Fibroblast of skin of left quadriceps (primary cell): ENCODE measurements at regions not wholly inside any gene's neighbourhood (a gene's known extent, or its start where the extent isn't known, plus 50 kb on each side); places are given as distances from the start of the nearest gene placed in this dataset.

Source experiments
- DNase-seq, 2 experiments: peaks; one replicate each; pipeline ENCODE4 v3.0.0-alpha.2; 2013; ENCODE audit warnings: low read depth in 2 of 2

- peak; percentile 83 to 84 for DNase-seq
These were observed 377.1 kb downstream of the TNS1 start for GRCh38 chr2:217625557-217626169.

DNA sequence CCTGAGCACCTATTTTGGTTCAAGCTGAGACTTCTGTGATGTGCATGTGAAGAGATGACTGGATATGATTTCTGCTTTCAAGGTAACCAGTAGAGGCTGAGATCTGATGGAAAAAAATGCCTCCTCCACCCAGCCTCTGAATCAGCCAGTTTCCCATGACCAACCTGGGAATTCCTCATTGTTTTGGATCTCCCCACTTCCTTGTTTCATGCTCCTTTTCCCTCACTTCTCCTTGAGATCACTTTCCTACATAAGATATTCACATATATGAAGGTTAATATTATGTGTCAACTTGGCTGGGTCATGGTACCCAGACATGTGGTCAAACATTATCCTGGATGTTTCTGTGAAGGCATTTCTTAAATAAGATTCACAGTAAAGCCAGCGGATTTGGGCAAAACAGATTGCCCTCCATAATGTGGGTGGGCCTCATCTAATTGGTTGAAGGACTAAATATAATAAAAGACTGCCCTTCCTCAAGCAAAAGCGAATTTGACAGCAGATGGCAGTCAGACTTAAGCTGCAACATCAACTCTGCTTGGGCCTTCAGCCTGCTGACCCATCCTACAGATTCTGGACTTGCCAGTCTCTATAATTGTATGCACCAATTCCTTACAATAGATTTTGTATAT lies 379.4 kb downstream of the TNS1 start:
- DNase-seq: no peak

GRCh38 chr2:217622205-217623060 lies 380.4 kb downstream of the TNS1 start:
- DNase-seq: peak; percentile 25 to 30

- DNase-seq: no peak
These were observed 381.4 kb downstream of the TNS1 start for GRCh38 chr2:217621391-217621801.

DNA sequence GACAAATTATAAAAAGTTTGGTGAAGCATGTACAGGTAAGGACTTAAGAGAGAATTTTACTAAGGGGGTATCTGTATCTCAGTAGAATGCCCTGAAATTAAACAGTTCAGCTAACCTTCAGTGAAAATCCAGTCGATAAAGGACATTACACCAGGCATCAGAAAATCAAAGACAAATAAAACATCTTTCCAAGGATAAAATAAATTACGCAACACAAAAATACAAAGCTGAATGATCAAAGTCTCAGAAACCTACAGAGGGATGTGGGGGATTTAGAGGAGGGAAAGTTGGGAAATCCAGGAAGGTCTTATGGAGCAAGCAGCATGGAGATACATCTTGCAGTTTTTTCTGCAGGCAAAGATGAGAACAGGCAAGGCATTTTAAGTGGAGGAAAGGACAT lies 384.1 kb downstream of the TNS1 start:
- DNase-seq: no peak

- peak in 1 of 2 experiments; percentile 15 for DNase-seq
These were observed 385.2 kb downstream of the TNS1 start for GRCh38 chr2:217617616-217618022.

GRCh38 chr2:217616936-217617335 lies 385.9 kb downstream of the TNS1 start:
- DNase-seq: peak in 1 of 2 experiments; percentile 23

DNA sequence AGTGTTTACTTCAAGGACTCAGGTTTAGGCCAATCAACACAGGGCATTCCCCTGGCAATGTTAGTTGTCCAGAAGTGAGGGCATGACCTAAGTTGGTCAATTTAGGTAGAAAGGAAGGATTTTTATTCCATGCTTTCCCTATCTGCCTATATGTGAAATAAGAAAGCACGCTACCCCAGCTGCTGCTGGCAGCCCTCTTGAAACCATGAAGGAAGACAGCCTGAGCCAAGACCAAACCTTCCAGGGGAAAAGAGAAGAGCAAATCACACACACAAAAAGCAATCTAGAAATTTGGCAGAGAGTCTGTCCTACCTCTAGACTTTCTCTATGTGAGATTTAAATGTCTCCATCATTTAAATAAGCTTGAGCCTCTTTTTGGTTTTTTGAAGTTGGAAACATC lies 387.6 kb downstream of the TNS1 start:
- DNase-seq: no peak

GRCh38 chr2:217614498-217614897 lies 388.3 kb downstream of the TNS1 start:
- DNase-seq: no peak

DNA sequence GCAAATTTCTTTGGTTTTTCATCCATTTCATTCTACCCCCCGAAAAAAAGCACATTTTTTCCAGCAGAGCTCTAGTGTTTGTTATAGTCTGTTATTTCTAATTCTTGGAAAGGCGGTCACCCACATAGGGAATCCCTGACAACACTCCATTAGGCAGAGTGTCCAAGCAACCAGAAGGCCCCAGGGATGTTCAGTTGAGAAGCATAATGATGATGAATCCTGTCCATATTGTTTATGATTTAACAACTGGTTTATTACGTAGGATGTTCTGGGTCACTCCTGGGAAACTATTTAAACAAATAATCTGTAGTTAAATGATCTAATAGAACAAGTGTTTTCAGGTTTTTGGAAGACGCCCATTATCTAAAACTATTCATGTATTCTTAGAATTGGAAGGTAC lies 388.7 kb downstream of the TNS1 start:
- no peak for DNase-seq

GRCh38 chr2:217612920-217613319 lies 389.9 kb downstream of the TNS1 start:
- no peak for DNase-seq

GRCh38 chr2:217612211-217612610 lies 390.6 kb downstream of the TNS1 start:
- DNase-seq: no peak

GRCh38 chr2:217611626-217612127 lies 391.1 kb downstream of the TNS1 start:
- no peak for DNase-seq

DNA sequence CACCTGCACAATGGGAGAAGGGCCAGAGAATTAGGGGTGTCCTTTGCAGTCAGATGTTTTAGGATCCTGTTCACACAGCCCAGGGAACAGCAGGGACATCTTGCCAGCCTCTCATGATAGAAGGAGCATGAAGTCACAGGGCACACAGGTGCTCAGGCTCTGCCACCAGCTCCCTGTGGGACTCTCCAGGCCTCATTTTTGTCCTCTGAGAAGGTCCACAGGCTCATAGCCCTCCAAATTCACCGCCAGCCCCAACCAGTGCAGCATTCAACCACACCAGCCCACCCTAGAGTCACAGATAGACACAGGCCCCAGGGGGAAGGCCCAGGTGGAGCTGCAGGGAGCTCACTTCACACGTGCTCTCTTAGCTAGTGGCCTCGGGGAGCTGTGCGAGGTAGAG lies 391.7 kb downstream of the TNS1 start:
- no peak for DNase-seq

DNA sequence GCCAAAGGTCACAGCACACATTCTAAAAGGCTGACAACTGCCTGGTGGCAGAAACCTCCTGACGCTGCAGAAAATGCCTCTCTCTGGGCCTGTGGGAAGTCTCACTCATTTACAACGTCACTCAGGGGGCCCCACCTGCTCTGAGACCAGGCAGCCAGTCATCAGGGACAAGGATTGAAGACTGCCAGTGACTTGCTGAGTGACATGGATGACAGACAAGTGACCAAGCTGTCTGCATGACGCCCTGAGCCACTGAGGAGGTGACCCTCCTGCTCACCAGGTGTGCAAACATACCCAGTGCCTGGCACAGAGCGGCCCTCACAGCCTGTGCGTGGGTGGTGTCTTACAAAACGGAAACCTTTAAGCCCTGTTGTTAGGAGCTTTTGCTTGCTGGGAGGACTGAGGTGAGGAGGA lies 392.4 kb downstream of the TNS1 start:
- DNase-seq: no peak

GRCh38 chr2:217609952-217610351 lies 392.8 kb downstream of the TNS1 start:
- DNase-seq: no peak

GRCh38 chr2:217606296-217606695 lies 396.5 kb downstream of the TNS1 start:
- DNase-seq: no peak

GRCh38 chr2:217604527-217605194 lies 398.1 kb downstream of the TNS1 start:
- DNase-seq: no peak

- DNase-seq: no peak
These were observed 401.2 kb downstream of the TNS1 start for GRCh38 chr2:217601601-217602000.

DNA sequence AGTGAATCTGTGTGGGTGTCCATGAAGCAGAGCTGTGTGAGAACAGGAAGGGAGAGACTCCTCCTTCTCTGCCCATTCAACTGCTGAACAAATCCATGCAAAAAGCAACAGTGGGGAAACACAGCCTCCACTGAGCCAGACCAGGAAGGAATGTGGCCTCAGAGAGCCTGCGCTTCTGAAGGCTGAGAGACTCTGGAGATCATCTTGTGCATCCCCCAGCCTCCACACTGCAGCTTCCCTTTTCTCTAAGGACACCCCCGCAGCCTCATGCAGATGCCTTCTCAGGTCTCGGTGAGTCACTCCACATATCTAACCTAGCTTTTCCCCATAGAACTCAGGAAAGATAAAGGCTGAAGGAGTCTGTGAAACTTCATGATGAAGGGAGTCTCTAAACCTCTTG lies 402.9 kb downstream of the TNS1 start:
- no peak for DNase-seq

- DNase-seq: no peak
These were observed 405.1 kb downstream of the TNS1 start for GRCh38 chr2:217597681-217598080.

GRCh38 chr2:217597145-217597544 lies 405.6 kb downstream of the TNS1 start:
- no peak for DNase-seq
